Endothelial cell of umbilical vein (primary cell): ENCODE measurements at regions not wholly inside any gene's neighbourhood (a gene's known extent, or its start where the extent isn't known, plus 50 kb on each side); places are given as distances from the start of the nearest gene placed in this dataset.

Experiments
- EZH2 ChIP-seq: IDR thresholded peaks from 2 replicates; pipeline ENCODE4 v1.6.1; 2012; ENCODE audit warnings: borderline replicate concordance, low read depth, mild to moderate bottlenecking, moderate library complexity, low read length, inconsistent platforms; ENCODE audit not compliant: severe bottlenecking
- MAX ChIP-seq: IDR thresholded peaks from 2 replicates; pipeline ENCODE4 v1.6.1; 2011; ENCODE audit not compliant: insufficient read depth, insufficient read length
- MYC ChIP-seq: IDR thresholded peaks from one replicate; pipeline ENCODE4 v1.6.1; 2011; ENCODE audit warnings: mild to moderate bottlenecking, low read depth, low read length
- POLR2A ChIP-seq: IDR thresholded peaks from 2 replicates; pipeline ENCODE4 v1.6.1; 2012; ENCODE audit warnings: low read depth, mild to moderate bottlenecking, control low read depth, low read length
- POLR2AphosphoS5 ChIP-seq: IDR thresholded peaks from 2 replicates; pipeline ENCODE4 v1.6.1; 2012; ENCODE audit warnings: low read depth, mild to moderate bottlenecking, control low read depth, low read length, moderate library complexity; ENCODE audit not compliant: insufficient read depth
- TF ChIP-seq, protein P1 (sequence below), 2 donors: IDR thresholded peaks; 1 replicate in 1 of 2; 2 replicates in 1 of 2; pipeline ENCODE4 v1.5.1; 2011; ENCODE audit warnings: low read length in 2 of 2, mild to moderate bottlenecking in 2 of 2, moderate library complexity in 2 of 2, control low read depth in 1 of 2, inconsistent platforms in 1 of 2, low read depth in 1 of 2; ENCODE audit not compliant: insufficient read depth in 1 of 2; ENCODE audit errors: extremely low read depth in 1 of 2

DNA sequence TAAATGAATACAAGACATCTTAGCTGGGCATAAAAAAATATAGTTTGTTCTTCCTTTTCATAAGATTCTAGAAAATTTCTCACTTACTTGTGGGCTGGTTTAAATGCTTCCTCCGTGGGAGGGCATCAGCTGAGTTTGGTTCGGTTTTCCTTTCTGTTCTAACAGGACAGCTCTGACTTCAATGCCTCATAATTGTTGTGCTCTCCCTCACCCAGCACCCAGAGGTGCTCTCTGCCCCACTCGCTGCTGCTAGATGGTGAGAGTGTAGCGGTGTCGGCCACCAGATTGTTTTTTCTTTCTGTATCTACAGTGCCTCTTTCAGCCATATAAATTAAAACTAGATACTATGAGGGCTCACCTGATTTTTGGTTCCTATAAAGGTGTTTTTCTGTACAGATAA is 407.2 kb upstream of the CDH7 start:
- no peak for TF ChIP-seq POLR2A
- TF ChIP-seq, protein P1, sequence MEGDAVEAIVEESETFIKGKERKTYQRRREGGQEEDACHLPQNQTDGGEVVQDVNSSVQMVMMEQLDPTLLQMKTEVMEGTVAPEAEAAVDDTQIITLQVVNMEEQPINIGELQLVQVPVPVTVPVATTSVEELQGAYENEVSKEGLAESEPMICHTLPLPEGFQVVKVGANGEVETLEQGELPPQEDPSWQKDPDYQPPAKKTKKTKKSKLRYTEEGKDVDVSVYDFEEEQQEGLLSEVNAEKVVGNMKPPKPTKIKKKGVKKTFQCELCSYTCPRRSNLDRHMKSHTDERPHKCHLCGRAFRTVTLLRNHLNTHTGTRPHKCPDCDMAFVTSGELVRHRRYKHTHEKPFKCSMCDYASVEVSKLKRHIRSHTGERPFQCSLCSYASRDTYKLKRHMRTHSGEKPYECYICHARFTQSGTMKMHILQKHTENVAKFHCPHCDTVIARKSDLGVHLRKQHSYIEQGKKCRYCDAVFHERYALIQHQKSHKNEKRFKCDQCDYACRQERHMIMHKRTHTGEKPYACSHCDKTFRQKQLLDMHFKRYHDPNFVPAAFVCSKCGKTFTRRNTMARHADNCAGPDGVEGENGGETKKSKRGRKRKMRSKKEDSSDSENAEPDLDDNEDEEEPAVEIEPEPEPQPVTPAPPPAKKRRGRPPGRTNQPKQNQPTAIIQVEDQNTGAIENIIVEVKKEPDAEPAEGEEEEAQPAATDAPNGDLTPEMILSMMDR (IDR thresholded peaks at IDR 0.05; ENCODE audit: extremely low read depth in 1 of 2, insufficient read depth in 1 of 2, low read depth in 1 of 2, low read length in 2 of 2), result no peak
- no peak for TF ChIP-seq POLR2AphosphoS5
- no peak for TF ChIP-seq MAX
- no peak for TF ChIP-seq EZH2
- no peak for TF ChIP-seq MYC
